ENCODE measurements at regions not wholly inside any gene's neighbourhood (a gene's known extent, or its start where the extent isn't known, plus 50 kb on each side); places are given as distances from the start of the nearest gene placed in this dataset.

DNA sequence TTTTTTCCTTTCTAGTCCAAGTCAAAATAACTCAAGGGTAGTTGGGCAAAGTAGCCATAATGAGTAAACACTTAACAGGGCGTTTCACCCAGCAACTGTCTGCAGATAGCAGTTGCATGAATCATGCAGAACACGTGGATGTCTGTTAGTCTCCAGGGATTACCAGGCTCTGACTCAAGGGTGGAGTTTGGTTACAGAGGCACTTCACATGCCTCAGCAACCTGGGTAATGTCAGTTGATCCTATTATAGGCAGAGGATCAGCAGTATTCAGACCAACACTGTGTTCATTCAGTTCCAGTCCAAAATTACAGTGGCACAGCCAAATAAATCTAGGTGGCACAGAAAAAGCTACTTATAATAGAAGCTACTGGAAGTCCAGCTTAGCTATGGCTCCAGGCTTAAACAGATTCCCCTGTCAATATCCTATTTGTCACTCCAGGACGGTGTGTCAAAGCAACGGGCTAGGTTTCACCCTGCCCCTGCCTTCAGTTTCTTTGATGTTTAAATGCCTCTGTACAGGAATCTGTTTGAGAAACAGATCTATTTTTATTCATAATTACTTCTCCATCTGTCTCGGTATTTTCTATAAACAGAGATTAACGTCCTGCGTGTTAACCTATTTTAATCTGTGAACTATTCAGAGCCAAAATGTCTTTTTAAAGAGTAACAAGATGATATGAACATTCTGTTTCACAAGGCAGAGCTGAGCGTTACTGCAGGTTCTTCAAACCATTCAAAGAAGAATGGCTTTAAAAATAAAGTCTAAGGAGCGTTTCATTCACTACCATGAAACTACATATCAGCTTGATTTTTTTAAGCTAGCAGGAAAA lies 162.6 kb upstream of the AKR1E2 start:
- TF ChIP-seq, protein P1, sequence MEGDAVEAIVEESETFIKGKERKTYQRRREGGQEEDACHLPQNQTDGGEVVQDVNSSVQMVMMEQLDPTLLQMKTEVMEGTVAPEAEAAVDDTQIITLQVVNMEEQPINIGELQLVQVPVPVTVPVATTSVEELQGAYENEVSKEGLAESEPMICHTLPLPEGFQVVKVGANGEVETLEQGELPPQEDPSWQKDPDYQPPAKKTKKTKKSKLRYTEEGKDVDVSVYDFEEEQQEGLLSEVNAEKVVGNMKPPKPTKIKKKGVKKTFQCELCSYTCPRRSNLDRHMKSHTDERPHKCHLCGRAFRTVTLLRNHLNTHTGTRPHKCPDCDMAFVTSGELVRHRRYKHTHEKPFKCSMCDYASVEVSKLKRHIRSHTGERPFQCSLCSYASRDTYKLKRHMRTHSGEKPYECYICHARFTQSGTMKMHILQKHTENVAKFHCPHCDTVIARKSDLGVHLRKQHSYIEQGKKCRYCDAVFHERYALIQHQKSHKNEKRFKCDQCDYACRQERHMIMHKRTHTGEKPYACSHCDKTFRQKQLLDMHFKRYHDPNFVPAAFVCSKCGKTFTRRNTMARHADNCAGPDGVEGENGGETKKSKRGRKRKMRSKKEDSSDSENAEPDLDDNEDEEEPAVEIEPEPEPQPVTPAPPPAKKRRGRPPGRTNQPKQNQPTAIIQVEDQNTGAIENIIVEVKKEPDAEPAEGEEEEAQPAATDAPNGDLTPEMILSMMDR (IDR thresholded peaks at IDR 0.05), result no peak
- TF ChIP-seq EZH2 (IDR thresholded peaks at IDR 0.05; ENCODE audit: borderline replicate concordance, insufficient read depth, low read depth, low read length, poor library complexity, severe bottlenecking), result no peak

Data from B cell (primary cell).